ENCODE measurements at regions not wholly inside any gene's neighbourhood (a gene's known extent, or its start where the extent isn't known, plus 50 kb on each side); places are given as distances from the start of the nearest gene placed in this dataset.

DNA sequence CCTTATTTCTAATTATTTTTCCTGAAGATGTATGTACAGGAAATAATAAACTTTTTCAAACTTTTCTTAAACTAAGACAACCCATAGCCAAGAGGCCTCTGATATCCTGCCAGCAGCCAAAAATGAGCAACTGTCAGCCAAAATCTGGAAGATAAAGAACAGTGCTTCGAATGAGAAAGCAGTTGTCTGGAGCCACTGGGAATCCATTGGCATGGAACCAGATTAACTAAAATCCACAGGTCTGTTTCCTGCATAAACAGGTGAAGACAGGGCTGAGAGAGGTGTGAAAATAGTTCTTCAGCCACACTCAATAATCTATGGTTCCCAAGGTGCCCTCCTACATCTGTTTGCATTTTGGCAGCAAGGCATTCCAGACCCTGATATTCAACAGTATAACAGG lies 1076.7 kb upstream of the PIK3C3 start:
- TF ChIP-seq ARNT (IDR thresholded peaks at IDR 0.05): no peak
- no peak for TF ChIP-seq SP1 (IDR thresholded peaks at IDR 0.05)
- no peak for TF ChIP-seq LEF1 (IDR thresholded peaks at IDR 0.05; ENCODE audit: borderline replicate concordance)
- no peak for TF ChIP-seq FOXA1 (IDR thresholded peaks at IDR 0.05)
- TF ChIP-seq NFRKB (IDR thresholded peaks at IDR 0.05): no peak
- TF ChIP-seq TARDBP (IDR thresholded peaks at IDR 0.05): no peak
- TF ChIP-seq PKNOX1 (IDR thresholded peaks at IDR 0.05): no peak
- no peak for TF ChIP-seq SUZ12 (IDR thresholded peaks at IDR 0.05)
- TF ChIP-seq FOXM1 (IDR thresholded peaks at IDR 0.05; ENCODE audit: borderline replicate concordance): no peak
- TF ChIP-seq ELF4 (IDR thresholded peaks at IDR 0.05): no peak
- TF ChIP-seq BHLHE40 (IDR thresholded peaks at IDR 0.05; ENCODE audit: borderline replicate concordance): no peak
- no peak for TF ChIP-seq ZNF384 (IDR thresholded peaks at IDR 0.05)
- TF ChIP-seq FOXK2 (IDR thresholded peaks at IDR 0.05): no peak
- TF ChIP-seq HDGF (IDR thresholded peaks at IDR 0.05; ENCODE audit: borderline replicate concordance): no peak

All from HEK293T (cell line).